CD14-positive monocyte (primary cell): ENCODE measurements at regions not wholly inside any gene's neighbourhood (a gene's known extent, or its start where the extent isn't known, plus 50 kb on each side); places are given as distances from the start of the nearest gene placed in this dataset.

Experiments used
- DNase-seq, 3 donors: peaks; one replicate each; pipeline ENCODE4 v3.0.0-alpha.2; 2011 to 2022
- H2AFZ ChIP-seq: 2 replicates; pipeline ENCODE4 v1.6.0; 2012; ENCODE audit warnings: mild to moderate bottlenecking, low read depth, low read length, inconsistent platforms; ENCODE audit not compliant: insufficient read depth, poor library complexity, severe bottlenecking
- H3K27ac ChIP-seq, 2 donors: 1 replicate in 1 of 2; 2 replicates in 1 of 2; pipeline ENCODE4 v1.5.1; 2012 to 2013; ENCODE audit warnings: low read length in 2 of 2, control low read depth in 1 of 2, inconsistent platforms in 1 of 2, low read depth in 1 of 2, mild to moderate bottlenecking in 1 of 2
- H3K27me3 ChIP-seq, 2 donors: one replicate each; pipeline versions ENCODE4 v1.6.0 to v1.6.1; 2011 to 2013; ENCODE audit warnings: low read length in 2 of 2; ENCODE audit not compliant: control insufficient read depth in 2 of 2, insufficient read depth in 2 of 2
- H3K36me3 ChIP-seq, 2 donors: replicated peaks in 1 of 2; 1 replicate in 1 of 2; 2 replicates in 1 of 2; pipeline versions ENCODE4 v1.5.1 to v1.6.1; 2012 to 2013; ENCODE audit warnings: low read length in 2 of 2, control low read depth in 1 of 2, inconsistent platforms in 1 of 2, mild to moderate bottlenecking in 1 of 2; ENCODE audit not compliant: insufficient read depth in 2 of 2, control insufficient read depth in 1 of 2
- H3K4me1 ChIP-seq, 2 donors: 1 replicate in 1 of 2; 2 replicates in 1 of 2; pipeline versions ENCODE4 v1.5.1 to v1.6.1; 2012 to 2013; ENCODE audit warnings: low read length in 2 of 2, control low read depth in 1 of 2, inconsistent platforms in 1 of 2, mild to moderate bottlenecking in 1 of 2, moderate library complexity in 1 of 2; ENCODE audit not compliant: insufficient read depth in 2 of 2, control insufficient read depth in 1 of 2
- H3K4me2 ChIP-seq: replicated peaks from 2 replicates; pipeline ENCODE3; 2012; ENCODE audit warnings: low read length, moderate library complexity, mild to moderate bottlenecking; ENCODE audit not compliant: poor library complexity, severe bottlenecking; ENCODE audit errors: extremely low read depth
- H3K4me3 ChIP-seq, 3 experiments: fragments of 200-600 bp in 1 of 3; sonication (generic) in 1 of 3; replicated peaks in 1 of 3; 1 replicate in 2 of 3; 2 replicates in 1 of 3; pipeline ENCODE4 v1.5.1; 2011 to 2013; ENCODE audit warnings: low read length in 3 of 3, mild to moderate bottlenecking in 3 of 3, control low read depth in 2 of 3, low read depth in 2 of 3, inconsistent platforms in 1 of 3, moderate library complexity in 1 of 3
- H3K79me2 ChIP-seq: 2 replicates; pipeline ENCODE4 v1.6.0; 2012; ENCODE audit warnings: mild to moderate bottlenecking, control low read depth, inconsistent platforms, low read length, moderate library complexity; ENCODE audit not compliant: insufficient read depth
- H3K9ac ChIP-seq: 2 replicates; pipeline ENCODE4 v1.6.0; 2017; ENCODE audit warnings: low read length, mild to moderate bottlenecking; ENCODE audit not compliant: insufficient read depth, poor library complexity, severe bottlenecking
- H3K9me3 ChIP-seq, 2 donors: replicated peaks in 1 of 2; 1 replicate in 1 of 2; 2 replicates in 1 of 2; pipeline versions ENCODE4 v1.5.1 to v1.6.1; 2012 to 2013; ENCODE audit warnings: low read length in 2 of 2, control low read depth in 1 of 2; ENCODE audit not compliant: control insufficient read depth in 1 of 2, insufficient read depth in 1 of 2
- H4K20me1 ChIP-seq: 2 replicates; pipeline ENCODE4 v1.6.0; 2012; ENCODE audit warnings: mild to moderate bottlenecking, low read length, control low read depth, moderate library complexity; ENCODE audit not compliant: insufficient read depth
- H3K27ac Mint-ChIP-seq, 7 donors: one replicate each; pipeline ENCODE4 v1.8.0; 2020; ENCODE audit warnings: mild to moderate bottlenecking in 7 of 7, mixed read lengths in 7 of 7, moderate library complexity in 6 of 7, inconsistent platforms in 2 of 7
- H3K27me3 Mint-ChIP-seq, 3 donors: one replicate each; pipeline ENCODE4 v1.8.0; 2021 to 2022; ENCODE audit warnings: low read depth in 3 of 3, mild to moderate bottlenecking in 3 of 3, mixed read lengths in 3 of 3, moderate library complexity in 3 of 3, inconsistent platforms in 1 of 3
- H3K36me3 Mint-ChIP-seq, 2 donors: one replicate each; pipeline ENCODE4 v1.8.0; 2020; ENCODE audit warnings: mixed read lengths in 2 of 2, inconsistent platforms in 1 of 2, mild to moderate bottlenecking in 1 of 2
- H3K4me1 Mint-ChIP-seq: one replicate; pipeline ENCODE4 v1.8.0; 2020; ENCODE audit warnings: mild to moderate bottlenecking, mixed read lengths
- H3K4me3 Mint-ChIP-seq, 2 donors: one replicate each; pipeline ENCODE4 v1.8.0; 2020; ENCODE audit warnings: mild to moderate bottlenecking in 2 of 2, mixed read lengths in 2 of 2, moderate library complexity in 1 of 2
- H3K9me3 Mint-ChIP-seq, 7 donors: one replicate each; pipeline ENCODE4 v1.8.0; 2020 to 2022; ENCODE audit warnings: mixed read lengths in 7 of 7, mild to moderate bottlenecking in 6 of 7, moderate library complexity in 6 of 7, inconsistent platforms in 2 of 7
- WGBS: methylation state at CpG from one replicate; pipeline ENCODE4 v1.1.5; 2013; ENCODE audit warnings: missing lambda C conversion rate; ENCODE audit not compliant: insufficient coverage; 5-methylcytosine and 5-hydroxymethylcytosine counted together
- intact Hi-C, 2 donors: fragments of 100-400 bp; cut with micrococcal nuclease; formaldehyde crosslinking; loops; one replicate each; pipeline versions ENCODE4 v1.15.0 to v1.15.1; 2023
- TF ChIP-seq, protein P1 (sequence below): fragments of 200-600 bp; IDR thresholded peaks from one replicate; pipeline ENCODE4 v1.8.0; 2022; ENCODE audit warnings: antibody characterized with exemption, mild to moderate bottlenecking

- no peaks in the 10 kb centered on the region for H3K27me3 ChIP-seq
- no peaks in the 10 kb centered on the region for H3K4me1 ChIP-seq
- Mint-ChIP-seq H3K36me3 (no peaks in the 10 kb centered on the region), H3K27ac (no peak overlapping the region), H3K4me3 (no peak overlapping the region), H3K9me3 (peaks cover 0 to 20% (median 3%) of the 10 kb centered on the region in 7 donors), H3K4me1 (no peaks in the 10 kb centered on the region), H3K27me3 (peaks cover 0 to 4% (median 0%) of the 10 kb centered on the region in 3 donors)
- no peak for DNase-seq
- H3K9me3 ChIP-seq = no peaks in the 10 kb centered on the region
- no peak overlapping the region for H3K4me3 ChIP-seq
- no peaks in the 10 kb centered on the region for H3K79me2 ChIP-seq
- intact Hi-C loops = no loop called here
- H3K9ac ChIP-seq = no peak overlapping the region
- WGBS = 78% methylated on average over 1 of the region's 2 CpGs
- no peaks in the 10 kb centered on the region for H3K36me3 ChIP-seq
- H4K20me1 ChIP-seq = no peaks in the 10 kb centered on the region
- H2AFZ ChIP-seq = no peak overlapping the region
- H3K27ac ChIP-seq = no peak overlapping the region
- no peak overlapping the region for H3K4me2 ChIP-seq
- TF ChIP-seq, protein P1, sequence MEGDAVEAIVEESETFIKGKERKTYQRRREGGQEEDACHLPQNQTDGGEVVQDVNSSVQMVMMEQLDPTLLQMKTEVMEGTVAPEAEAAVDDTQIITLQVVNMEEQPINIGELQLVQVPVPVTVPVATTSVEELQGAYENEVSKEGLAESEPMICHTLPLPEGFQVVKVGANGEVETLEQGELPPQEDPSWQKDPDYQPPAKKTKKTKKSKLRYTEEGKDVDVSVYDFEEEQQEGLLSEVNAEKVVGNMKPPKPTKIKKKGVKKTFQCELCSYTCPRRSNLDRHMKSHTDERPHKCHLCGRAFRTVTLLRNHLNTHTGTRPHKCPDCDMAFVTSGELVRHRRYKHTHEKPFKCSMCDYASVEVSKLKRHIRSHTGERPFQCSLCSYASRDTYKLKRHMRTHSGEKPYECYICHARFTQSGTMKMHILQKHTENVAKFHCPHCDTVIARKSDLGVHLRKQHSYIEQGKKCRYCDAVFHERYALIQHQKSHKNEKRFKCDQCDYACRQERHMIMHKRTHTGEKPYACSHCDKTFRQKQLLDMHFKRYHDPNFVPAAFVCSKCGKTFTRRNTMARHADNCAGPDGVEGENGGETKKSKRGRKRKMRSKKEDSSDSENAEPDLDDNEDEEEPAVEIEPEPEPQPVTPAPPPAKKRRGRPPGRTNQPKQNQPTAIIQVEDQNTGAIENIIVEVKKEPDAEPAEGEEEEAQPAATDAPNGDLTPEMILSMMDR = no peak
Measured at GRCh38 chr2:5824126-5824525, 131.9 kb downstream of the SOX11 start.

GRCh38 chr2:5825686-5826085 is 133.5 kb downstream of the SOX11 start:
- Histone ChIP-seq H3K36me3 (no peaks in the 10 kb centered on the region), H3K4me3 (no peak overlapping the region), H2AFZ (no peak overlapping the region), H3K79me2 (no peaks in the 10 kb centered on the region), H3K27ac (no peak overlapping the region), H3K9ac (no peak overlapping the region), H3K4me2 (no peak overlapping the region), H3K9me3 (no peaks in the 10 kb centered on the region), H3K27me3 (no peaks in the 10 kb centered on the region), H4K20me1 (no peaks in the 10 kb centered on the region), H3K4me1 (no peaks in the 10 kb centered on the region)
- 91% methylated on average over 1 of the region's 1 CpG for WGBS
- Mint-ChIP-seq H3K27me3 (peaks cover 0 to 2% (median 0%) of the 10 kb centered on the region in 3 donors), H3K4me1 (no peaks in the 10 kb centered on the region), H3K4me3 (no peak overlapping the region), H3K9me3 (peaks cover 0 to 21% (median 3%) of the 10 kb centered on the region in 7 donors), H3K36me3 (no peaks in the 10 kb centered on the region), H3K27ac (peak overlapping the region in 1 of 7 donors; percentile 31)
- intact Hi-C loops = no loop called here
- DNase-seq = no peak
- TF ChIP-seq, protein P1 = no peak
